22Rv1 (cell line): ENCODE measurements at regions not wholly inside any gene's neighbourhood (a gene's known extent, or its start where the extent isn't known, plus 50 kb on each side); places are given as distances from the start of the nearest gene placed in this dataset.

Experiments used
- CTCF ChIP-seq: fragments of 450-650 bp; IDR thresholded peaks from 2 replicates; pipeline ENCODE4 v1.5.1; 2017; ENCODE audit warnings: mild to moderate bottlenecking
- ZFX ChIP-seq: fragments of 450-650 bp; IDR thresholded peaks from 2 replicates; pipeline ENCODE4 v1.6.1; 2017; ENCODE audit warnings: antibody characterized with exemption, borderline replicate concordance

- TF ChIP-seq CTCF: no peak
- TF ChIP-seq ZFX: no peak
Observed at GRCh38 chr5:93891491-93892480, 150.4 kb upstream of the POU5F2 start.
